Adrenal gland (tissue), 5 donors: ENCODE measurements at regions not wholly inside any gene's neighbourhood (a gene's known extent, or its start where the extent isn't known, plus 50 kb on each side); places are given as distances from the start of the nearest gene placed in this dataset.

ENCODE experiments used
- CTCF ChIP-seq, 6 experiments: fragments of 450-650 bp in 4 of 6; fragments of 200-600 bp in 2 of 6; sonication (generic) in 1 of 6; IDR thresholded peaks; 1 replicate in 5 of 6; 2 replicates in 1 of 6; pipeline versions ENCODE4 v1.5.1 to v1.8.0; 2016 to 2021; ENCODE audit warnings: antibody characterized with exemption in 6 of 6, mild to moderate bottlenecking in 2 of 6, moderate library complexity in 1 of 6
- POLR2A ChIP-seq, 2 donors: fragments of 450-650 bp; IDR thresholded peaks; one replicate each; pipeline ENCODE4 v1.6.1; 2017; ENCODE audit warnings: antibody characterized with exemption in 2 of 2, mild to moderate bottlenecking in 2 of 2, moderate library complexity in 1 of 2
- donor health status: DM: no; HTN: no; CAD: no.

- TF ChIP-seq CTCF (IDR thresholded peaks at IDR 0.05) (no peak), POLR2A (IDR thresholded peaks at IDR 0.05) (no peak)
Measured at GRCh38 chr9:135376511-135377265, 102.9 kb upstream of the PPP1R26 start.
